GM21390 (cell line): ENCODE measurements at regions not wholly inside any gene's neighbourhood (a gene's known extent, or its start where the extent isn't known, plus 50 kb on each side); places are given as distances from the start of the nearest gene placed in this dataset.

ENCODE experiments used
- ATAC-seq: cut with Tn5 transposase; IDR thresholded peaks from one replicate; pipeline ENCODE4 v1.9.1; 2021; ENCODE audit not compliant: unreplicated experiment

GRCh38 chr15:70257047-70257446 is 159.3 kb upstream of the TLE3 start:
- ATAC-seq, result no peak

- ATAC-seq, result no peak
These were observed 156.7 kb upstream of the TLE3 start for GRCh38 chr15:70254311-70254869.

GRCh38 chr15:70253461-70254156 is 155.9 kb upstream of the TLE3 start:
- no peak for ATAC-seq

- ATAC-seq, result no peak
These were observed 155.2 kb upstream of the TLE3 start for GRCh38 chr15:70252951-70253320.

GRCh38 chr15:70252056-70252950 is 154.6 kb upstream of the TLE3 start:
- no peak for ATAC-seq

- no peak for ATAC-seq
These were observed 153.7 kb upstream of the TLE3 start for GRCh38 chr15:70251246-70251990.

- no peak for ATAC-seq
These were observed 152.8 kb upstream of the TLE3 start for GRCh38 chr15:70250208-70251201.

GRCh38 chr15:70249616-70250015 is 151.9 kb upstream of the TLE3 start:
- ATAC-seq, result no peak

- no peak for ATAC-seq
These were observed 150.7 kb upstream of the TLE3 start for GRCh38 chr15:70248116-70249025.

GRCh38 chr15:70247281-70247680 is 149.6 kb upstream of the TLE3 start:
- ATAC-seq, result no peak

- ATAC-seq, result no peak
These were observed 149.0 kb upstream of the TLE3 start for GRCh38 chr15:70246623-70247220.

- ATAC-seq, result no peak
These were observed 148.4 kb upstream of the TLE3 start for GRCh38 chr15:70245932-70246622.

GRCh38 chr15:70244978-70245542 is 147.3 kb upstream of the TLE3 start:
- ATAC-seq, result no peak

GRCh38 chr15:70243686-70244540 is 146.2 kb upstream of the TLE3 start:
- ATAC-seq, result no peak

- ATAC-seq, result no peak
These were observed 145.4 kb upstream of the TLE3 start for GRCh38 chr15:70242951-70243685.
